ENCODE measurements at regions not wholly inside any gene's neighbourhood (a gene's known extent, or its start where the extent isn't known, plus 50 kb on each side); places are given as distances from the start of the nearest gene placed in this dataset.

GRCh38 chr11:131186629-131187101 is 183.8 kb upstream of the NTM start:
- no peak for TF ChIP-seq CTCF (IDR thresholded peaks at IDR 0.05; ENCODE audit: insufficient read depth, low read depth, low read length, missing control alignments)
- H3K4me3 ChIP-seq (ENCODE audit: low read depth, low read length), result peak overlapping the region; percentile 3
- peak; percentile 84 for DNase-seq (ENCODE audit: low read depth)

- H3K4me3 ChIP-seq (ENCODE audit: low read depth, low read length), result no peak overlapping the region
- DNase-seq (ENCODE audit: low read depth), result no peak
- TF ChIP-seq CTCF (IDR thresholded peaks at IDR 0.05; ENCODE audit: insufficient read depth, low read depth, low read length, missing control alignments), result no peak
These were observed 180.0 kb upstream of the NTM start for GRCh38 chr11:131190446-131190845.

GRCh38 chr11:131191606-131192005 is 178.8 kb upstream of the NTM start:
- no peak for TF ChIP-seq CTCF (IDR thresholded peaks at IDR 0.05; ENCODE audit: insufficient read depth, low read depth, low read length, missing control alignments)
- no peak for DNase-seq (ENCODE audit: low read depth)
- H3K4me3 ChIP-seq (ENCODE audit: low read depth, low read length), result no peak overlapping the region

- DNase-seq (ENCODE audit: low read depth), result no peak
- no peak overlapping the region for H3K4me3 ChIP-seq (ENCODE audit: low read depth, low read length)
- TF ChIP-seq CTCF (IDR thresholded peaks at IDR 0.05; ENCODE audit: insufficient read depth, low read depth, low read length, missing control alignments), result no peak
These were observed 177.8 kb upstream of the NTM start for GRCh38 chr11:131192628-131193027.

GRCh38 chr11:131193031-131193501 is 177.3 kb upstream of the NTM start:
- DNase-seq (ENCODE audit: low read depth), result no peak
- no peak for TF ChIP-seq CTCF (IDR thresholded peaks at IDR 0.05; ENCODE audit: insufficient read depth, low read depth, low read length, missing control alignments)

GRCh38 chr11:131194726-131195125 is 175.7 kb upstream of the NTM start:
- H3K4me3 ChIP-seq (ENCODE audit: low read depth, low read length), result no peak overlapping the region
- TF ChIP-seq CTCF (IDR thresholded peaks at IDR 0.05; ENCODE audit: insufficient read depth, low read depth, low read length, missing control alignments), result no peak
- DNase-seq (ENCODE audit: low read depth), result no peak

More at GRCh38 chr11:131193031-131193501, 177.3 kb upstream of the NTM start:
- no peak overlapping the region for H3K4me3 ChIP-seq (ENCODE audit: low read depth, low read length)
